HG03097 (cell line): ENCODE measurements at regions not wholly inside any gene's neighbourhood (a gene's known extent, or its start where the extent isn't known, plus 50 kb on each side); places are given as distances from the start of the nearest gene placed in this dataset.
"Not testable (repeated sequence)": the region's sequence is repeated elsewhere in the genome, so short reads cannot be mapped to it uniquely, and the experiment has no call there.

Source experiments
- ATAC-seq: cut with Tn5 transposase; IDR thresholded peaks from one replicate; pipeline ENCODE4 v1.9.1; 2021; ENCODE audit not compliant: unreplicated experiment, low FRiP score

GRCh38 chr5:81830596-81830995 lies 79.7 kb upstream of the SSBP2 start:
- ATAC-seq = no peak

- no peak for ATAC-seq
Measured at GRCh38 chr5:81829242-81829641, 78.3 kb upstream of the SSBP2 start.

- no peak for ATAC-seq
Measured at GRCh38 chr5:81827500-81827899, 76.6 kb upstream of the SSBP2 start.

GRCh38 chr5:81826128-81826527 lies 75.2 kb upstream of the SSBP2 start:
- ATAC-seq = no peak

GRCh38 chr5:81825237-81825636 lies 74.3 kb upstream of the SSBP2 start:
- no peak for ATAC-seq

- ATAC-seq = not testable (repeated sequence)
Measured at GRCh38 chr5:81823736-81824135, 72.8 kb upstream of the SSBP2 start.

- ATAC-seq = no peak
Measured at GRCh38 chr5:81820863-81821262, 70.0 kb upstream of the SSBP2 start.

GRCh38 chr5:81820318-81820636 lies 69.4 kb upstream of the SSBP2 start:
- no peak for ATAC-seq

- no peak for ATAC-seq
Measured at GRCh38 chr5:81819556-81820317, 68.8 kb upstream of the SSBP2 start.

- no peak for ATAC-seq
Measured at GRCh38 chr5:81817980-81818379, 67.1 kb upstream of the SSBP2 start.

- ATAC-seq = no peak
Measured at GRCh38 chr5:81817086-81817485, 66.2 kb upstream of the SSBP2 start.

GRCh38 chr5:81815321-81815720 lies 64.4 kb upstream of the SSBP2 start:
- no peak for ATAC-seq

GRCh38 chr5:81808106-81808505 lies 57.2 kb upstream of the SSBP2 start:
- ATAC-seq = no peak

GRCh38 chr5:81805086-81805485 lies 54.2 kb upstream of the SSBP2 start:
- ATAC-seq = no peak

- no peak for ATAC-seq
Measured at GRCh38 chr5:81803812-81804211, 52.9 kb upstream of the SSBP2 start.

GRCh38 chr5:81802625-81803024 lies 51.7 kb upstream of the SSBP2 start:
- ATAC-seq = no peak

- ATAC-seq = no peak
Measured at GRCh38 chr5:81802020-81802419, 51.1 kb upstream of the SSBP2 start.

GRCh38 chr5:81800797-81801196 lies 49.9 kb upstream of the SSBP2 start:
- no peak for ATAC-seq
